NT2/D1 (cell line): ENCODE measurements at regions not wholly inside any gene's neighbourhood (a gene's known extent, or its start where the extent isn't known, plus 50 kb on each side); places are given as distances from the start of the nearest gene placed in this dataset.

Experiments used
- SUZ12 ChIP-seq: IDR thresholded peaks from 2 replicates; pipeline ENCODE4 v1.6.1; 2011; ENCODE audit not compliant: insufficient read length, insufficient read depth; ENCODE audit errors: extremely low read depth
- YY1 ChIP-seq: IDR thresholded peaks from 2 replicates; pipeline ENCODE4 v1.6.1; 2011; ENCODE audit not compliant: insufficient read length, insufficient read depth
- ZNF274 ChIP-seq: IDR thresholded peaks from 2 replicates; pipeline ENCODE4 v1.6.1; 2011; ENCODE audit warnings: mild to moderate bottlenecking, low read depth, low read length

DNA sequence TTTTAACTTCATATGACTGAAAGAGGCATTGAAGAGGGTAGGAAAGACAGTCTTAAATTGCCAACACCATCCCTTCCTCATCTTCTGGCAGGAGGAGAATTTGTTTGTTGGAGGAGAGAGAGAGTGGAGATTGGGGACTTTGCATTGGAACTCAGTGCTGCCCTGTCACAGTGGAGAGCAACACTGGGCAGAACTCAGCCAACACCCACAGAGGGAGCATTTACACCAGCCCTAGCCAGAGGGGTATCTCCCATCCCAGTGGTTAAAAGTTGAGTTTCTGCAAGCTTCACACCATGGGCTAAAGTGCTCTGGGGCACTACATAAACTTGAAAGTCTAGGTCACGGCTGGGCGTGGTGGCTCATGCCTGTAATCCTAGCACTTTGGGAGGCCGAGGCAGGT lies 174.1 kb downstream of the ANKRD30B start:
- TF ChIP-seq ZNF274 (no peak), YY1 (no peak), SUZ12 (no peak)
